ENCODE measurements at regions not wholly inside any gene's neighbourhood (a gene's known extent, or its start where the extent isn't known, plus 50 kb on each side); places are given as distances from the start of the nearest gene placed in this dataset.

- Histone ChIP-seq H3K9me3 (ENCODE audit: control insufficient read depth, low read depth, low read length) (no peaks in the 10 kb centered on the region), H3K27me3 (ENCODE audit: control insufficient read depth, insufficient read depth, low read length) (no peaks in the 10 kb centered on the region), H3K36me3 (ENCODE audit: control insufficient read depth, insufficient read depth, low read length) (no peaks in the 10 kb centered on the region), H3K4me3 (ENCODE audit: low read length) (no peak overlapping the region), H3K27ac (ENCODE audit: low read length) (no peak overlapping the region), H3K4me1 (ENCODE audit: control insufficient read depth, insufficient read depth, low read length) (no peaks in the 10 kb centered on the region)
- DNase-seq = no peak
Observed at GRCh38 chr4:137131201-137131600, 401.1 kb downstream of the PCDH18 start.

- DNase-seq = no peak
- Histone ChIP-seq H3K9me3 (ENCODE audit: control insufficient read depth, low read depth, low read length) (no peaks in the 10 kb centered on the region), H3K27me3 (ENCODE audit: control insufficient read depth, insufficient read depth, low read length) (no peaks in the 10 kb centered on the region), H3K27ac (ENCODE audit: low read length) (no peak overlapping the region), H3K4me3 (ENCODE audit: low read length) (no peak overlapping the region), H3K36me3 (ENCODE audit: control insufficient read depth, insufficient read depth, low read length) (no peaks in the 10 kb centered on the region), H3K4me1 (ENCODE audit: control insufficient read depth, insufficient read depth, low read length) (no peaks in the 10 kb centered on the region)
- 100% methylated on average over 1 of the region's 1 CpG for WGBS (ENCODE audit: insufficient coverage, low lambda C conversion rate)
Observed at GRCh38 chr4:137129845-137130244, 402.4 kb downstream of the PCDH18 start.

DNA sequence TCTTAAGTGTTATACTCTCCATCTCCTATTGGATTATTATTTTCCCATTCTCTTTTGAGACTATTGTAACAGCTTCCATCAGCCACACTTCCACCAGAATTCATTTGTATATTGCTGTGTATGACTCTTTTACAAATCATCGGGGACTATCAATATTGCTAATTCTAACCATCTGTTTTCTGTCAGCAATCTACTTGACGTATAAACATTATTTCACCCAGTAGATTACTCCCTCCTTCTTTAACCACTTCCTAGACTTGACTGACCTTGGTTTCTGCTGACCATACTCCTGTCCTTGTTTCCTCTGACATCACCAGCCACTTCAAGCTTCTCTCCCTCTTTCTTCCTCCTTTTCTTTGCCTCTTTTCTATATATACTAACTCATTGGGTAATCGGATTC lies 402.9 kb downstream of the PCDH18 start:
- 92% methylated on average over 3 of the region's 3 CpGs for WGBS (ENCODE audit: insufficient coverage, low lambda C conversion rate)
- Histone ChIP-seq H3K9me3 (ENCODE audit: control insufficient read depth, low read depth, low read length) (no peaks in the 10 kb centered on the region), H3K36me3 (ENCODE audit: control insufficient read depth, insufficient read depth, low read length) (no peaks in the 10 kb centered on the region), H3K27me3 (ENCODE audit: control insufficient read depth, insufficient read depth, low read length) (no peaks in the 10 kb centered on the region), H3K4me3 (ENCODE audit: low read length) (no peak overlapping the region), H3K27ac (ENCODE audit: low read length) (no peak overlapping the region), H3K4me1 (ENCODE audit: control insufficient read depth, insufficient read depth, low read length) (no peaks in the 10 kb centered on the region)
- no peak for DNase-seq

DNA sequence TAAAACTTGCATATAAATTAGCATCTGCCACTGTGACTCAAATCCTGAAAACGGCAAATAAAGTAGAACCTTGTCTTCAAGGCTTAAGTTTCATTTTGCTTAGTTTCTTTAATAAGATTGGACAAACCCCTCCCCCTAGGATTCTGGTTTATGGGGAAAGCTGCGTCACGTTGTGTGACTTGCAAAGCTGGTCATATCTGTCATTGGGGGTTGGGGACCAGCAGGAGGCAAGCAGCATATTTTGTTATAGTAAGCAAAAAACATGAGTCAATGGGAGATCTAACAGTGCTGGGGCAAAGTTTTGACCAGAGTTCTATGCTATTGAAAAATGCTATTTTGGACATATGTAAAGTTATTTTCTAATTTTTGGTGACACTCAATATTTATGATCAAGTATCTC lies 407.3 kb downstream of the PCDH18 start:
- H3K36me3 ChIP-seq (ENCODE audit: control insufficient read depth, insufficient read depth, low read length) = no peaks in the 10 kb centered on the region
- no peaks in the 10 kb centered on the region for H3K27me3 ChIP-seq (ENCODE audit: control insufficient read depth, insufficient read depth, low read length)
- peak overlapping the region; percentile 10 for H3K4me3 ChIP-seq (ENCODE audit: low read length)
- WGBS (ENCODE audit: insufficient coverage, low lambda C conversion rate) = no CpG with 5 or more reads among the region's 3 CpGs
- no peaks in the 10 kb centered on the region for H3K9me3 ChIP-seq (ENCODE audit: control insufficient read depth, low read depth, low read length)
- DNase-seq = peak in 1 of 2 donors; percentile 3
- H3K27ac ChIP-seq (ENCODE audit: low read length) = no peak overlapping the region
- no peaks in the 10 kb centered on the region for H3K4me1 ChIP-seq (ENCODE audit: control insufficient read depth, insufficient read depth, low read length)

DNA sequence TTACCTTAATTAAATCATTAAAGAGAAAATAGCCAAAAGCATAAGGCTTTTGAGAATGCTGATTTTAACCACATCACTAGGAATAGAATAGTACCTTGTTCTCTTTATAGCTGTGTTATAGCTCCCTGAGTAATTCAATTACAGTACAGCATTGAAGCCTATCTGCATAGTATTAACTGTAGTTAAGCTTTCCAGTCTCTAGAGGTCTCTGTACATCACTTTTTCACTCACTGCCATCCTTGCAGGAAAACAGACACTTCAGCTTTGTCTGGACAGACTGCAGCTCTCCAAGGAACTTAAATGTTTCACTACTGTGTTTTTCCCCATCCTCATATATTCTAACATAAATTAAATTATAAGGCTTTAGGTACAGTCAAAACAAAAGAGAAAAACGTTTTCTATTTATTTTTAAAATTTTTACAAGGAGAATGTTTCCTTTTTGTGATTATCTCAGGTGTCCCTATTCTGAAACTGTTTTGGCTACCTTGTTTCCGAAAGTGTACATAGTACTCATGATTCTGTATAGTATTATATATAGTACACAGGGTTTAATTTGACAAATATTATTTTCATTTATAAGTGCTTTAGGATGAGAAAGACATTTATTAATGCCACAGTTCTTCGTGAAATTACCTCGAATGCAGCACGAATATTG lies 407.9 kb downstream of the PCDH18 start:
- Histone ChIP-seq H3K27me3 (ENCODE audit: control insufficient read depth, insufficient read depth, low read length) (no peaks in the 10 kb centered on the region), H3K27ac (ENCODE audit: low read length) (no peak overlapping the region), H3K4me1 (ENCODE audit: control insufficient read depth, insufficient read depth, low read length) (no peaks in the 10 kb centered on the region), H3K9me3 (ENCODE audit: control insufficient read depth, low read depth, low read length) (no peaks in the 10 kb centered on the region), H3K4me3 (ENCODE audit: low read length) (peak overlapping the region; percentile 10), H3K36me3 (ENCODE audit: control insufficient read depth, insufficient read depth, low read length) (no peaks in the 10 kb centered on the region)
- DNase-seq = peak; percentile 15 to 28
- WGBS (ENCODE audit: insufficient coverage, low lambda C conversion rate) = 72% methylated on average over 5 of the region's 5 CpGs

GRCh38 chr4:137122876-137123275 lies 409.4 kb downstream of the PCDH18 start:
- DNase-seq = no peak
- Histone ChIP-seq H3K36me3 (ENCODE audit: control insufficient read depth, insufficient read depth, low read length) (no peaks in the 10 kb centered on the region), H3K9me3 (ENCODE audit: control insufficient read depth, low read depth, low read length) (no peaks in the 10 kb centered on the region), H3K4me3 (ENCODE audit: low read length) (no peak overlapping the region), H3K4me1 (ENCODE audit: control insufficient read depth, insufficient read depth, low read length) (no peaks in the 10 kb centered on the region), H3K27me3 (ENCODE audit: control insufficient read depth, insufficient read depth, low read length) (no peaks in the 10 kb centered on the region), H3K27ac (ENCODE audit: low read length) (no peak overlapping the region)
- WGBS (ENCODE audit: insufficient coverage, low lambda C conversion rate) = no CpG with 5 or more reads among the region's 2 CpGs

DNA sequence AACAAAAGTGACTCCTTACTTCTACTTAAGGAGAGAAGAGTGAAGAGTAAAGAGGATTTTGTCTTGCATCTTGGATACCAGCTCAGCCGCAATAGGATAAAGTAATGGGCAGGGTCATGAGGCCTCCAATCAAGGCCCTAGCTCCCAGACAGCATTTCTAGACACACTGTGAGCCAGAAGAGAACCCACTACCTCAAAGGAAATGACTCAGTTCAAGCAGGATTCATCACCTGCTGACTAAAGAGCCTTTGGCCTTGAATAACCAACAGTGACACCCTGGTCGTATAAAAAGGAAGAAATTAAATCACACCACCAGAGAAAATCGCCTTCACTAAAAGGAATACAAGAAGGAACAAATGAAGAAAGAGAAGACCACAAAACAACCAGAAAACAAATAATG lies 416.1 kb downstream of the PCDH18 start:
- no CpG with 5 or more reads among the region's 3 CpGs for WGBS (ENCODE audit: insufficient coverage, low lambda C conversion rate)
- no peaks in the 10 kb centered on the region for H3K27me3 ChIP-seq (ENCODE audit: control insufficient read depth, insufficient read depth, low read length)

DNA sequence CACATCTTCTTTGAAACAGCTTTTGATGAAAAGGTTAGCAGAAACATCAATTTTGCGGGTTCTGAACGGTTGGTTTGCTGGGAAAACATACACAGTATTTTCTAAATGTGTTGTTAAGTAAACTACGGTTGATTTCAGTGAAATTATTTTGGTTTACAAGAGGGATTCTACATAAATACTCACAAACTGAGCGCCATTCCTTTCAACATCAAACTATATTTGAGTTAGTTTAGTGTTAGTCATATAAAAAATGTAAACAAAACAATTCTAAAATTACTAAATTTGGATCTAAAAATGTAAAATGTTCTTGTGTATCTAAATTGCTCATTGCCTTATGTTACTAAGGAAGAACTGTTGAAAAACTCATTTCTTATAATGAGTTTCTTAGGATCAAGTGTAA lies 425.6 kb downstream of the PCDH18 start:
- H3K4me1 ChIP-seq (ENCODE audit: control insufficient read depth, insufficient read depth, low read length) = no peaks in the 10 kb centered on the region
- WGBS (ENCODE audit: insufficient coverage, low lambda C conversion rate) = 89% methylated on average over 3 of the region's 4 CpGs
- no peaks in the 10 kb centered on the region for H3K36me3 ChIP-seq (ENCODE audit: control insufficient read depth, insufficient read depth, low read length)
- H3K9me3 ChIP-seq (ENCODE audit: control insufficient read depth, low read depth, low read length) = no peaks in the 10 kb centered on the region
- no peaks in the 10 kb centered on the region for H3K27me3 ChIP-seq (ENCODE audit: control insufficient read depth, insufficient read depth, low read length)
- DNase-seq = no peak
- no peak overlapping the region for H3K27ac ChIP-seq (ENCODE audit: low read length)
- no peak overlapping the region for H3K4me3 ChIP-seq (ENCODE audit: low read length)

More for the DNA sequence above, 416.1 kb downstream of the PCDH18 start:
- H3K27ac ChIP-seq (ENCODE audit: low read length) = no peak overlapping the region
- H3K36me3 ChIP-seq (ENCODE audit: control insufficient read depth, insufficient read depth, low read length) = no peaks in the 10 kb centered on the region
- no peak overlapping the region for H3K4me3 ChIP-seq (ENCODE audit: low read length)
- DNase-seq = no peak
- H3K4me1 ChIP-seq (ENCODE audit: control insufficient read depth, insufficient read depth, low read length) = no peaks in the 10 kb centered on the region
- H3K9me3 ChIP-seq (ENCODE audit: control insufficient read depth, low read depth, low read length) = no peaks in the 10 kb centered on the region

- Histone ChIP-seq H3K36me3 (ENCODE audit: control insufficient read depth, insufficient read depth, low read length) (no peaks in the 10 kb centered on the region), H3K27ac (ENCODE audit: low read length) (no peak overlapping the region), H3K4me3 (ENCODE audit: low read length) (no peak overlapping the region), H3K9me3 (ENCODE audit: control insufficient read depth, low read depth, low read length) (no peaks in the 10 kb centered on the region), H3K27me3 (ENCODE audit: control insufficient read depth, insufficient read depth, low read length) (no peaks in the 10 kb centered on the region), H3K4me1 (ENCODE audit: control insufficient read depth, insufficient read depth, low read length) (no peaks in the 10 kb centered on the region)
- DNase-seq = no peak
- WGBS (ENCODE audit: insufficient coverage, low lambda C conversion rate) = 92% methylated on average over 2 of the region's 3 CpGs
Observed at GRCh38 chr4:137106287-137106686, 426.0 kb downstream of the PCDH18 start.

DNA sequence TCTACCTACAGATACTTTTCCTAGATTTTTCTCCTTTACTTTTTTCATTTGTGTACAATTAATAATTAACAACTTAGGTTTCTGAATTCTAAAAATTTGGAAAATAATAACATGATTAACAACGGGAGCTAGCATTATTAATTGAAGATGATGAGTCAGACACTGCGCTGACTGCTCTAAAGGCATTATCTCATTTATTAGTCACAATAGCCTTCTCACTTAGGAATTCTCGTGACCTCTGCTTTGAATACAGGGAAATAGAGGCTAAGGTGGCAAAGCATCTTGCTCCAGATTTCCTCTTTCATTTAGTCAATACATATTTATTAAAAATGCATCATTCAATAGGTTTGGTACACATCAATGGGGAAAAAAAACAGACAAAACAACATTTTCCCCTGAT lies 441.3 kb downstream of the PCDH18 start:
- DNase-seq = no peak
- H3K4me3 ChIP-seq (ENCODE audit: low read length) = no peak overlapping the region
- H3K4me1 ChIP-seq (ENCODE audit: control insufficient read depth, insufficient read depth, low read length) = no peaks in the 10 kb centered on the region
- no peaks in the 10 kb centered on the region for H3K9me3 ChIP-seq (ENCODE audit: control insufficient read depth, low read depth, low read length)
- H3K36me3 ChIP-seq (ENCODE audit: control insufficient read depth, insufficient read depth, low read length) = no peaks in the 10 kb centered on the region
- WGBS (ENCODE audit: insufficient coverage, low lambda C conversion rate) = no CpG with 5 or more reads among the region's 3 CpGs
- H3K27ac ChIP-seq (ENCODE audit: low read length) = no peak overlapping the region
- no peaks in the 10 kb centered on the region for H3K27me3 ChIP-seq (ENCODE audit: control insufficient read depth, insufficient read depth, low read length)

DNA sequence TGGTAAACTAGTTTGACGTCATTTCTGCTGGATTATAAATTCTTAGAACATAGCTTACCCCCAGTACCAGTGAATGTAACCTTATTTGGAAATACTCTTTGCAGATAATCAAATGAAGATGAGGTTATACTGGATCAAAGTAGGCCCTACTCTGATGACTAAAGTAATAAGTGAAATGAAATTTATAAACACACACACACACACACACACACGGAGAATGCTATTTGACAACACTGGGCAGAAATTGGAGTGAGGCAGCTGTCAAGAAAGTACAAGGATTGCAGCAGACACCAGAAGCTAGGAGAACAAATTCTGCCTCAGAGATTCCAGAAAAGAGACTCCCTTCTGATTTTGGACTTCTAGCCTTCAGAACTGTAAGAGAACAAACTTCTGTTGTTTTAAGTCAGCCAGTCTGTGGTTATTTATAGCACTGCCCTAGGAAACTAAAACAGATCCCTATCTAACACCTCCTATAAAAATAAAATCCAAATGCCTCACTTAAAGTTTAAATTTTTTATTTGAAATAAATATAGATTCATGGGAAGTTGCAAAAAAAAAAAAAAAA lies 448.6 kb downstream of the PCDH18 start:
- WGBS (ENCODE audit: insufficient coverage, low lambda C conversion rate) = 100% methylated on average over 1 of the region's 2 CpGs
- Histone ChIP-seq H3K36me3 (ENCODE audit: control insufficient read depth, insufficient read depth, low read length) (no peaks in the 10 kb centered on the region), H3K4me3 (ENCODE audit: low read length) (no peak overlapping the region), H3K27ac (ENCODE audit: low read length) (no peak overlapping the region), H3K4me1 (ENCODE audit: control insufficient read depth, insufficient read depth, low read length) (no peaks in the 10 kb centered on the region), H3K9me3 (ENCODE audit: control insufficient read depth, low read depth, low read length) (no peaks in the 10 kb centered on the region), H3K27me3 (ENCODE audit: control insufficient read depth, insufficient read depth, low read length) (no peaks in the 10 kb centered on the region)
- no peak for DNase-seq
